ENCODE measurements at regions not wholly inside any gene's neighbourhood (a gene's known extent, or its start where the extent isn't known, plus 50 kb on each side); places are given as distances from the start of the nearest gene placed in this dataset.

GRCh38 chr7:26044320-26044719 is 107.7 kb upstream of the NFE2L3 start:
- Mint-ChIP-seq H3K27ac (ENCODE audit: unreplicated experiment) (no peak overlapping the region), H3K36me3 (ENCODE audit: unreplicated experiment) (no peaks in the 10 kb centered on the region), H3K4me1 (ENCODE audit: low read depth, unreplicated experiment) (no peaks in the 10 kb centered on the region), H3K4me3 (ENCODE audit: unreplicated experiment) (no peak overlapping the region), H3K27me3 (ENCODE audit: unreplicated experiment) (peaks cover 5% of the 10 kb centered on the region), H3K9me3 (ENCODE audit: unreplicated experiment) (no peaks in the 10 kb centered on the region)
- DNase-seq, result no peak
- TF ChIP-seq, protein P1, sequence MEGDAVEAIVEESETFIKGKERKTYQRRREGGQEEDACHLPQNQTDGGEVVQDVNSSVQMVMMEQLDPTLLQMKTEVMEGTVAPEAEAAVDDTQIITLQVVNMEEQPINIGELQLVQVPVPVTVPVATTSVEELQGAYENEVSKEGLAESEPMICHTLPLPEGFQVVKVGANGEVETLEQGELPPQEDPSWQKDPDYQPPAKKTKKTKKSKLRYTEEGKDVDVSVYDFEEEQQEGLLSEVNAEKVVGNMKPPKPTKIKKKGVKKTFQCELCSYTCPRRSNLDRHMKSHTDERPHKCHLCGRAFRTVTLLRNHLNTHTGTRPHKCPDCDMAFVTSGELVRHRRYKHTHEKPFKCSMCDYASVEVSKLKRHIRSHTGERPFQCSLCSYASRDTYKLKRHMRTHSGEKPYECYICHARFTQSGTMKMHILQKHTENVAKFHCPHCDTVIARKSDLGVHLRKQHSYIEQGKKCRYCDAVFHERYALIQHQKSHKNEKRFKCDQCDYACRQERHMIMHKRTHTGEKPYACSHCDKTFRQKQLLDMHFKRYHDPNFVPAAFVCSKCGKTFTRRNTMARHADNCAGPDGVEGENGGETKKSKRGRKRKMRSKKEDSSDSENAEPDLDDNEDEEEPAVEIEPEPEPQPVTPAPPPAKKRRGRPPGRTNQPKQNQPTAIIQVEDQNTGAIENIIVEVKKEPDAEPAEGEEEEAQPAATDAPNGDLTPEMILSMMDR (IDR thresholded peaks at IDR 0.05; ENCODE audit: partially characterized antibody, unreplicated experiment), result no peak

DNA sequence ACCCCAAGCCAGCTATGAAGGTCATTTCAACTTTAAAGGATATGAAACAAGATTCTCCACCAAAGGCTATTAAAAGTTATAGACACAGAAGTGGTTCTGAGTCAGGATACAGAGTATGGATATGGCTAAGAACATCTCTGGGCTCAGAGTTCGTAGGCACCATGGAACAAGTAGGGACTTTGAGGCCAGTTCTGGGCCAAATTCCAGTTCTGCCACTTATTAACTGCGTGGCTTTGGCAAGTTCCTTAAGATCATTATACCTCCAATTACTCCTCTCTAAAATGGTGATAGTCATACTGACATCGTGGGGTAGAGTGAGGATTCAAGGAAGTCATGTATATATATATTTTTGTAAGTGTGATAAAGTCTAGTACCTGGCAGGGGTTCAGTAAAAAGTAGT is 105.8 kb upstream of the NFE2L3 start:
- H3K27me3 Mint-ChIP-seq (ENCODE audit: unreplicated experiment), result peaks cover 4% of the 10 kb centered on the region
- no peaks in the 10 kb centered on the region for H3K9me3 Mint-ChIP-seq (ENCODE audit: unreplicated experiment)
- TF ChIP-seq, protein P1 (IDR thresholded peaks at IDR 0.05; ENCODE audit: partially characterized antibody, unreplicated experiment), result no peak
- H3K36me3 Mint-ChIP-seq (ENCODE audit: unreplicated experiment), result no peaks in the 10 kb centered on the region
- no peak overlapping the region for H3K4me3 Mint-ChIP-seq (ENCODE audit: unreplicated experiment)
- no peak overlapping the region for H3K27ac Mint-ChIP-seq (ENCODE audit: unreplicated experiment)
- no peak for DNase-seq
- H3K4me1 Mint-ChIP-seq (ENCODE audit: low read depth, unreplicated experiment), result no peaks in the 10 kb centered on the region

DNA sequence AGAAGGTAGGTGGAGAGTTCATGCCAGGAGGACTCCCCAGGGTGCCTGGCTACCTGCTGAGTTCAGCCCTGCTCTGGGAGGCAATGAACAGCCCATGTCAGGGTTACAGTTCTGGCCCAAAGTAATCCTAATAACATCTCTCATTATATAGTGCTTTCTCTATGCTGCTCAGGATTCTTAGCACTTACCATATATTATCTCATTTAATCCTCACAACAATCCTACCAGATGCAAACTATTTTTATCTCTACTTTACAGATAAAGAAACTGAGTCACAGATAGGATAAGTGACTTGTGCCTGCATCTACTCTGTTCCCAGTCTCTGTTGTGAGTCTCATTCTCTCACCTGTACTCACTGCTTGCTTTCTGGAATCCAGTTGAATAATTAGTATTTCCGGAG is 105.1 kb upstream of the NFE2L3 start:
- H3K9me3 Mint-ChIP-seq (ENCODE audit: unreplicated experiment), result no peaks in the 10 kb centered on the region
- H3K27me3 Mint-ChIP-seq (ENCODE audit: unreplicated experiment), result peaks cover 4% of the 10 kb centered on the region
- TF ChIP-seq, protein P1 (IDR thresholded peaks at IDR 0.05; ENCODE audit: partially characterized antibody, unreplicated experiment), result no peak
- H3K4me1 Mint-ChIP-seq (ENCODE audit: low read depth, unreplicated experiment), result no peaks in the 10 kb centered on the region
- no peaks in the 10 kb centered on the region for H3K36me3 Mint-ChIP-seq (ENCODE audit: unreplicated experiment)
- no peak overlapping the region for H3K27ac Mint-ChIP-seq (ENCODE audit: unreplicated experiment)
- no peak for DNase-seq
- no peak overlapping the region for H3K4me3 Mint-ChIP-seq (ENCODE audit: unreplicated experiment)

DNA sequence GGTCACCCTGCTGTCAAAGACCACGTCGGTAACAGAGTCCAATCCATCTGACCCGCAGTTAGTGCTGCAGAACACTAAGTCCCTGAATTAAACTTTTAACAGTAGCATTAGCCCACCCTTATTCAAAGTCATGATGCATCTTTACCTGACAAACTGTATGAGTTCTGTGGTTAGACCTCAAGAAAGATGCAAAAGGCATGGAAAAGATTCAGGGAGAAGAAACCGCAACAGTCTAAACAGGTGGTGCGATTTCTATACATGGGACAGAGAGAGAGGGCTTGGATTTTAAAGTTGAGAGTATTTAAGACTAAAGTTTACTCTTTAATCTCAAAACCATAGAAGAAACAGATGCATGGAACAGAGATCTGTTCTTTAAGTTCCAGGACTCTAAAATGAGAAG is 103.3 kb upstream of the NFE2L3 start:
- DNase-seq, result no peak
- peaks cover 3% of the 10 kb centered on the region for H3K27me3 Mint-ChIP-seq (ENCODE audit: unreplicated experiment)
- no peak overlapping the region for H3K27ac Mint-ChIP-seq (ENCODE audit: unreplicated experiment)
- H3K4me3 Mint-ChIP-seq (ENCODE audit: unreplicated experiment), result no peak overlapping the region
- TF ChIP-seq, protein P1 (IDR thresholded peaks at IDR 0.05; ENCODE audit: partially characterized antibody, unreplicated experiment), result no peak
- H3K4me1 Mint-ChIP-seq (ENCODE audit: low read depth, unreplicated experiment), result no peaks in the 10 kb centered on the region
- no peaks in the 10 kb centered on the region for H3K9me3 Mint-ChIP-seq (ENCODE audit: unreplicated experiment)
- no peaks in the 10 kb centered on the region for H3K36me3 Mint-ChIP-seq (ENCODE audit: unreplicated experiment)

DNA sequence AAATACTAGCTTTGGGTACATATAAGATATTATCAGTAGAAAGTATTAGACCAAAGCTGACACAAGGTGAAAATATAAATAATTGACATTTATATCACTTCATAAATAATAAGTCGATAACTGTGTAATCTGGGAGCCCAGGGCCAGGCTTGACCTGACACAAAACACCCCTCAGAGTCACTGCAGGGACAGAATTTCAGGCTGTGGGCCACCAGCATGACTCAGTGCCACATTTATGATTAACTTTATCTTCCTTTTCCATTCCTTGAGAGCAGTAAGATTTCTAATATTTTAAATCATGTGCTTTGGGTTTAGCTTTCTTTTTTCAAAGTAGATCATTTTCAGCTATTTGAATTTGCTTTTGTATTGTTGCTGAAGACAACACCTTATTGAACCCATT is 102.9 kb upstream of the NFE2L3 start:
- no peaks in the 10 kb centered on the region for H3K9me3 Mint-ChIP-seq (ENCODE audit: unreplicated experiment)
- H3K36me3 Mint-ChIP-seq (ENCODE audit: unreplicated experiment), result no peaks in the 10 kb centered on the region
- H3K4me3 Mint-ChIP-seq (ENCODE audit: unreplicated experiment), result no peak overlapping the region
- no peaks in the 10 kb centered on the region for H3K4me1 Mint-ChIP-seq (ENCODE audit: low read depth, unreplicated experiment)
- TF ChIP-seq, protein P1 (IDR thresholded peaks at IDR 0.05; ENCODE audit: partially characterized antibody, unreplicated experiment), result no peak
- H3K27me3 Mint-ChIP-seq (ENCODE audit: unreplicated experiment), result no peaks in the 10 kb centered on the region
- no peak overlapping the region for H3K27ac Mint-ChIP-seq (ENCODE audit: unreplicated experiment)
- no peak for DNase-seq

Measured in glutamatergic neuron (in vitro differentiated cells).